IMR-90 (cell line): ENCODE measurements at regions not wholly inside any gene's neighbourhood (a gene's known extent, or its start where the extent isn't known, plus 50 kb on each side); places are given as distances from the start of the nearest gene placed in this dataset.

ENCODE experiments used
- ATAC-seq: fragments of 200-7000 bp; cut with Tn5 transposase; 2 replicates; pipeline ENCODE4 v1.9.1; 2020; ENCODE audit warnings: low read depth, mild to moderate bottlenecking, moderate library complexity
- BruUV-seq: library from RNA; stranded (reverse); fragments of 400-500 nt; replicated peaks from 2 replicates; lab custom pipeline; 2021; lab: Mats Ljungman, UMichigan
- CTCF ChIA-PET: fragments of 300-600 bp; formaldehyde crosslinking; extraction: SDS; loops from one replicate; lab custom pipeline; 2021; ENCODE audit warnings: antibody characterized with exemption; lab: Yijun Ruan, JAX
- POLR2A ChIA-PET: fragments of 300-600 bp; sonication (Branson Sonifier 250); formaldehyde crosslinking; loops from one replicate; lab custom pipeline; 2022; ENCODE audit warnings: antibody characterized with exemption; ENCODE audit not compliant: unreplicated experiment; lab: Charles Lee
- DNase-seq: peaks from one replicate; pipeline ENCODE4 v3.0.0; 2013
- H2AFZ ChIP-seq: replicated peaks from 2 replicates; pipeline ENCODE3; 2013; ENCODE audit warnings: low read length, mild to moderate bottlenecking; ENCODE audit not compliant: poor library complexity
- H2AK5ac ChIP-seq: 2 replicates; pipeline ENCODE4 v1.6.1; 2013; ENCODE audit warnings: low read depth, low read length, inconsistent platforms
- H2AK9ac ChIP-seq: replicated peaks from 2 replicates; pipeline ENCODE3; 2013; ENCODE audit warnings: mild to moderate bottlenecking, low read depth, low read length, moderate library complexity; ENCODE audit not compliant: poor library complexity
- H2BK120ac ChIP-seq: 2 replicates; pipeline ENCODE4 v1.6.1; 2013; ENCODE audit warnings: low read depth, low read length, inconsistent platforms
- H2BK15ac ChIP-seq: 3 replicates; pipeline ENCODE4 v1.6.1; 2013; ENCODE audit warnings: low read depth, low read length, inconsistent platforms
- H2BK20ac ChIP-seq: 2 replicates; pipeline ENCODE4 v1.6.1; 2013; ENCODE audit warnings: low read depth, mild to moderate bottlenecking, inconsistent platforms, low read length, moderate library complexity
- H2BK5ac ChIP-seq: 2 replicates; pipeline ENCODE4 v1.6.1; 2013; ENCODE audit warnings: mild to moderate bottlenecking, low read depth, low read length, inconsistent platforms; ENCODE audit not compliant: poor library complexity, severe bottlenecking
- H3K14ac ChIP-seq: replicated peaks from 2 replicates; pipeline ENCODE4 v1.6.1; 2013; ENCODE audit warnings: low read depth, low read length, inconsistent platforms
- H3K18ac ChIP-seq: 2 replicates; pipeline ENCODE4 v1.6.1; 2013; ENCODE audit warnings: low read depth, low read length, control low read depth
- H3K23ac ChIP-seq: 2 replicates; pipeline ENCODE4 v1.6.1; 2013; ENCODE audit warnings: low read depth, low read length, inconsistent platforms
- H3K27ac ChIP-seq: 2 replicates; pipeline ENCODE4 v1.5.1; 2013; ENCODE audit warnings: mild to moderate bottlenecking, control low read depth, low read length; ENCODE audit not compliant: insufficient read depth
- H3K27me3 ChIP-seq: 2 replicates; pipeline ENCODE4 v1.6.1; 2013; ENCODE audit warnings: low read length; ENCODE audit not compliant: control insufficient read depth, insufficient read depth
- H3K36me3 ChIP-seq: 2 replicates; pipeline ENCODE4 v1.6.1; 2013; ENCODE audit warnings: low read length, mixed read lengths; ENCODE audit not compliant: control insufficient read depth, insufficient read depth
- H3K4ac ChIP-seq: 2 replicates; pipeline ENCODE4 v1.6.1; 2013; ENCODE audit warnings: low read depth, low read length, inconsistent platforms
- H3K4me1 ChIP-seq: 2 replicates; pipeline ENCODE4 v1.6.1; 2013; ENCODE audit warnings: low read length, mixed read lengths; ENCODE audit not compliant: control insufficient read depth, insufficient read depth
- H3K4me2 ChIP-seq: 2 replicates; pipeline ENCODE4 v1.6.1; 2013; ENCODE audit warnings: low read depth, mild to moderate bottlenecking, control low read depth, low read length, moderate library complexity
- H3K4me3 ChIP-seq: 2 replicates; pipeline ENCODE4 v1.5.1; 2013; ENCODE audit warnings: low read depth, mild to moderate bottlenecking, control low read depth, low read length, moderate library complexity; ENCODE audit not compliant: insufficient read depth
- H3K56ac ChIP-seq: 2 replicates; pipeline ENCODE4 v1.6.1; 2013; ENCODE audit warnings: low read length, inconsistent platforms; ENCODE audit not compliant: insufficient read depth; ENCODE audit errors: extremely low read depth
- H3K79me1 ChIP-seq, 2 experiments: 2 replicates each; pipeline ENCODE4 v1.6.1; 2013; ENCODE audit warnings: low read length in 2 of 2, inconsistent platforms in 1 of 2, low read depth in 1 of 2
- H3K9ac ChIP-seq: 2 replicates; pipeline ENCODE4 v1.6.1; 2013; ENCODE audit warnings: low read depth, low read length, control low read depth
- H3K9me1 ChIP-seq: 2 replicates; pipeline ENCODE4 v1.6.1; 2013; ENCODE audit warnings: low read length, inconsistent platforms; ENCODE audit not compliant: insufficient read depth
- H3K9me3 ChIP-seq: 2 replicates; pipeline ENCODE4 v1.6.1; 2013; ENCODE audit warnings: low read length; ENCODE audit not compliant: control insufficient read depth, insufficient read depth
- H4K20me1 ChIP-seq: 2 replicates; pipeline ENCODE4 v1.6.1; 2013; ENCODE audit warnings: low read length, inconsistent platforms; ENCODE audit not compliant: insufficient read depth
- H4K5ac ChIP-seq: 2 replicates; pipeline ENCODE4 v1.6.1; 2013; ENCODE audit warnings: mild to moderate bottlenecking, low read depth, low read length, control low read depth
- H4K8ac ChIP-seq, 2 experiments: 2 replicates each; pipeline ENCODE4 v1.6.1; 2013; ENCODE audit warnings: low read depth in 2 of 2, low read length in 2 of 2, control low read depth in 1 of 2, inconsistent platforms in 1 of 2
- H4K91ac ChIP-seq: 2 replicates; pipeline ENCODE4 v1.6.1; 2013; ENCODE audit warnings: low read depth, low read length, inconsistent platforms; ENCODE audit not compliant: insufficient read depth
- BHLHE40 ChIP-seq: fragments of 150-350 bp; IDR thresholded peaks from 2 replicates; pipeline ENCODE4 v1.6.1; 2016; ENCODE audit warnings: mild to moderate bottlenecking, low read depth, low read length
- CTCF ChIP-seq: conservative IDR thresholded peaks from 2 replicates; pipeline ENCODE4 v1.5.1; 2012; ENCODE audit warnings: mild to moderate bottlenecking, low read depth, low read length, improper control_type of control experiment
- FOS ChIP-seq: fragments of 150-350 bp; IDR thresholded peaks from 2 replicates; pipeline ENCODE4 v1.6.1; 2016; ENCODE audit warnings: low read depth, low read length
- MAFK ChIP-seq: IDR thresholded peaks from 2 replicates; pipeline ENCODE4 v1.6.1; 2012; ENCODE audit warnings: low read depth, low read length, improper control_type of control experiment
- MAZ ChIP-seq: IDR thresholded peaks from 2 replicates; pipeline ENCODE4 v1.6.1; 2012; ENCODE audit warnings: low read depth, mild to moderate bottlenecking, low read length, improper control_type of control experiment, moderate library complexity, borderline replicate concordance
- MXI1 ChIP-seq: IDR thresholded peaks from 2 replicates; pipeline ENCODE4 v1.6.1; 2012; ENCODE audit warnings: low read depth, mild to moderate bottlenecking, low read length, moderate library complexity, borderline replicate concordance
- NFE2L2 ChIP-seq: fragments of 150-350 bp; IDR thresholded peaks from 2 replicates; pipeline ENCODE4 v1.6.1; 2016; ENCODE audit warnings: low read depth, mild to moderate bottlenecking, low read length
- RAD21 ChIP-seq: IDR thresholded peaks from 2 replicates; pipeline ENCODE4 v1.6.1; 2012; ENCODE audit warnings: low read length, improper control_type of control experiment
- RFX5 ChIP-seq: IDR thresholded peaks from 2 replicates; pipeline ENCODE4 v1.8.0; 2012; ENCODE audit warnings: low read depth, mild to moderate bottlenecking, low read length, moderate library complexity
- SMC3 ChIP-seq: fragments of 150-350 bp; IDR thresholded peaks from 2 replicates; pipeline ENCODE4 v1.6.1; 2016; ENCODE audit warnings: low read depth, mild to moderate bottlenecking, antibody characterized with exemption, low read length, moderate library complexity
- WGBS, 2 experiments: methylation state at CpG; one replicate each; pipeline versions ENCODE4 v1.1.5 to v1.1.7; 2013; ENCODE audit warnings: missing lambda C conversion rate in 2 of 2; ENCODE audit not compliant: insufficient read length in 1 of 2; ENCODE audit errors: extremely low coverage in 2 of 2; 5-methylcytosine and 5-hydroxymethylcytosine counted together
- dilution Hi-C: fragments of 300-500 bp; cut with HindIII; formaldehyde crosslinking; loops from one replicate; pipeline ENCODE4 v1.14.3; 2018; ENCODE audit warnings: low sequenced_read_pairs; ENCODE audit not compliant: unreplicated experiment
- in situ Hi-C: fragments of 300-500 bp; cut with MboI; formaldehyde crosslinking; loops from 3 replicates; pipeline ENCODE4 v1.14.3; 2019; ENCODE audit warnings: low sequenced_read_pairs, inconsistent platforms, mixed read lengths
- intact Hi-C: fragments of 100-400 bp; cut with micrococcal nuclease; formaldehyde crosslinking; loops from 2 replicates; pipeline ENCODE4 v1.10.0; 2022

GRCh38 chr1:187474336-187474735, 645.6 kb downstream of the PLA2G4A start:
- CTCF ChIA-PET = no interaction called here
- BruUV-seq = no TSS peak
- WGBS, 2 experiments = no CpG with 5 or more reads among the region's 2 CpGs
- Histone ChIP-seq H3K27ac (no peak overlapping the region), H3K23ac (no peak overlapping the region), H3K9me3 (no peaks in the 10 kb centered on the region), H2AK5ac (no peak overlapping the region), H3K14ac (no peak overlapping the region), H2BK15ac (no peak overlapping the region), H3K4me2 (no peak overlapping the region), H3K9me1 (no peaks in the 10 kb centered on the region), H2AFZ (peak overlapping the region; percentile 40), H3K27me3 (no peaks in the 10 kb centered on the region), H4K91ac (no peak overlapping the region), H2BK120ac (no peak overlapping the region), H3K4ac (no peak overlapping the region), H4K5ac (no peak overlapping the region), H3K56ac (no peak overlapping the region; the same call in 1 of the 2 replicates), H3K36me3 (no peaks in the 10 kb centered on the region), H3K9ac (no peak overlapping the region), H2BK5ac (no peak overlapping the region), H3K18ac (no peak overlapping the region), H2BK20ac (peak overlapping the region; percentile 1; the same call in 1 of the 2 replicates), H4K8ac (no peak overlapping the region), H3K4me1 (peaks cover 2% of the 10 kb centered on the region; the same call in 1 of the 2 replicates), H4K20me1 (no peaks in the 10 kb centered on the region), H3K79me1 (no peaks in the 10 kb centered on the region), H2AK9ac (no peak overlapping the region), H3K4me3 (no peak overlapping the region)
- ATAC-seq = peak; percentile 83
- no peak for TF ChIP-seq MAFK
- TF ChIP-seq RAD21 = no peak
- no peak for TF ChIP-seq CTCF
- no peak for TF ChIP-seq FOS
- no peak for TF ChIP-seq NFE2L2
- no peak for TF ChIP-seq MAZ
- no peak for TF ChIP-seq BHLHE40
- TF ChIP-seq RFX5 = no peak
- TF ChIP-seq MXI1 = no peak
- TF ChIP-seq SMC3 = no peak
- peak; percentile 80 for DNase-seq
- dilution Hi-C loops (no loop called here), in situ Hi-C loops (no loop called here), intact Hi-C loops (loop anchor here (10.0 kb wide), 1 partner anchor 450 kb away; no protein-coding TSS in a partner anchor)
- POLR2A ChIA-PET = no interaction called here
